ENCODE measurements at regions not wholly inside any gene's neighbourhood (a gene's known extent, or its start where the extent isn't known, plus 50 kb on each side); places are given as distances from the start of the nearest gene placed in this dataset.

DNA sequence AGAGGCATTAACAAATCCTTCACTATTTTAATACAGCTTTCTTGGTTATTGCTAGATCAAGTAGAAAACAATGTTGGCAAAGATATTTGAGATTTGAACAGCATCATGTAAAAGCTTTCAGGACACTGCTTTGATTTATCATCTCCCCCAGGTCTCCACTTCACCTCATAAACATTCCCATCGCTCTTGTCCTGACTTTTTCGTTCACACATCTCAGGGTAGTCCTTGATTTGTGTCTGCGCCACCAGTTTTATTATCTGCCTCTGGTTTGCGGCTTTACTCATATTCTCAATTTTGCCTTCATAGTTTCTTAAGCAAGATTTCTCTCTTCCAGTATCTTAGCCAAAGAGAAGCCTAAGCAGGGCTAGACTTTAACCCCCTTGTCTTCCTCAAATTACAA, 63.5 kb upstream of the ROR1 start:
- no peak for DNase-seq
- peaks cover 0 to 6% (median 0%) of the 10 kb centered on the region in 3 donors for H3K4me1 Mint-ChIP-seq
- no peaks in the 10 kb centered on the region for H3K36me3 Mint-ChIP-seq

DNA sequence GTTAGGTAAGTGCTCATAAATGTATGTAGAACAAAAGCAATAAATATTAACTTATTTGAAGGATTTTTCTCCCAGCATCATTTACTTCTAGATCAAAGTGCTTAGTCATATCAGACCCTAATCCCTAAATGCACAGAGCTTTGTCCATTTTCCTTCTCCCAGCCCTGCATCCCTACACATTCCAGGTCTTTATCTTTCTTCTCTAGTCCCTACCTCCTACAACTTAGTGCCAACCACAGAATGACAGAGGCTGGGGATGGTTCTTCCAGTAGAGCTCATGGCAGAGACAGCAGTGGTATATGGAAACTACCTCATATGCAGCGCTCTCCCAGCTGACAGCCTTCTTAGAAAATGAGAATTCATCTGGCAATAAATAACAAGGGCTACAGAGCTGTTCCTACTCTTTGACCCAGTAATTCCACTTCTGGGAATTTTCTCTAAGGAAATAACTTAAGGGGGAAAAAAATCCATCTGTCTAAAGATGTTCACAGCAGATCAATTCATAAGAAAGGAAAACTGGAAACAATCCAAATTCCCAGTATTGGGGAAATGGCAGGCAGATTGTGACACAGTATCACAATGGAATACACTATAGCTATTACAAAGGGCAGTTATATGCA, 62.9 kb upstream of the ROR1 start:
- Mint-ChIP-seq H3K27ac (no peak overlapping the region), H3K27me3 (peaks cover 14 to 20% (median 18%) of the 10 kb centered on the region in 3 donors), H3K4me1 (peaks cover 0 to 6% (median 0%) of the 10 kb centered on the region in 3 donors), H3K4me3 (no peak overlapping the region), H3K36me3 (no peaks in the 10 kb centered on the region), H3K9me3 (no peaks in the 10 kb centered on the region)
- ATAC-seq (ENCODE audit: low read depth in 2 of 2) (no peak), DNase-seq (no peak)

More for the DNA sequence above, 63.5 kb upstream of the ROR1 start:
- peaks cover 14 to 25% (median 20%) of the 10 kb centered on the region in 3 donors for H3K27me3 Mint-ChIP-seq
- no peak overlapping the region for H3K27ac Mint-ChIP-seq
- no peaks in the 10 kb centered on the region for H3K9me3 Mint-ChIP-seq
- H3K4me3 Mint-ChIP-seq: no peak overlapping the region
- no peak for ATAC-seq (ENCODE audit: low read depth in 2 of 2)

GRCh38 chr1:63713041-63713440, 60.8 kb upstream of the ROR1 start:
- Mint-ChIP-seq H3K4me3 (no peak overlapping the region), H3K27ac (no peak overlapping the region), H3K36me3 (no peaks in the 10 kb centered on the region), H3K27me3 (peaks cover 9 to 14% (median 14%) of the 10 kb centered on the region in 3 donors), H3K4me1 (peaks cover 0 to 6% (median 0%) of the 10 kb centered on the region in 3 donors), H3K9me3 (no peaks in the 10 kb centered on the region)
- DNase-seq (no peak), ATAC-seq (ENCODE audit: low read depth in 2 of 2) (no peak)

DNA sequence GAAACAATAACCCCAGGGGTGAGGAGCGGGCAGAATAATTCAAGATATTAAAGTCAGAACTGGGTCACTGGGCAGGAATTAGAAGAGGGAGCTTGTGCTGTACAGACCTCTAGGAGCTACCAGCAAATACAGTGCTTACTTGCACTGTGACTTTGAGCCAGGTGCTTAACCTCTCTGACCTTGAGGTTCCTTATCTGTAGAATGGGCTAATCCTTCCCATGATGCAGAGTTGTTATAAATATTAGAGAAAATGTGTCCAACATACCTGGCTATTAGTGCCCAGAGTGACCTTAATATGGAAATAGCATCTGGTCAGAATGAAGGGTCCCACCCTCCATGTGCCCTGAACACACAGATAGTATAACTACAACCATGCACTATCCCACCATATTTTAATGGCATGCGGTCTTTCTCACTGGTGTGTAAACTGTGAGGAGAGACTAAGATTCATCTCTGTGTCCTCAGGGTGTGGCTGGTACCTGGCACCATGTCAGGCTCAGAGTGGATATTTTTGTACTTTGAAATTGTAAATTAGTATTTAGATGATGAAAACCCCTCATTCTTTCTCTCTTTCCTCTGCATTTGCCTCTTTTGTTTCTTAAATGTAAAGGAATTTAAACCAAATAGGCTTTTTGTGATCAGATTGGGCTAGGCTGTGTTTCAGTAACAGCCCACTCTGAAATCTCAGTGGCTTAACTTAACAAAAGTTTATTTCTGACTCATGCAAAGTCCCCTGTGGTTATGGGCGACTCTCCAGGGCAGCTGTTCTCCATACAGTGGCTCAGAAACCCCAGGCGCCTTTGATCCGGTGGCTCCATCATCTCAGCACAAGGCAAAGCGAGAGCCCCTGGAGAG, 60.0 kb upstream of the ROR1 start:
- Mint-ChIP-seq H3K36me3 (no peaks in the 10 kb centered on the region), H3K4me3 (no peak overlapping the region), H3K4me1 (peaks cover 0 to 6% (median 0%) of the 10 kb centered on the region in 3 donors), H3K27me3 (peaks cover 5 to 14% (median 13%) of the 10 kb centered on the region in 3 donors), H3K27ac (peak overlapping the region in 1 of 6 donors; percentile 29), H3K9me3 (no peaks in the 10 kb centered on the region)
- ATAC-seq (ENCODE audit: low read depth in 2 of 2) (no peak), DNase-seq (no peak)

DNA sequence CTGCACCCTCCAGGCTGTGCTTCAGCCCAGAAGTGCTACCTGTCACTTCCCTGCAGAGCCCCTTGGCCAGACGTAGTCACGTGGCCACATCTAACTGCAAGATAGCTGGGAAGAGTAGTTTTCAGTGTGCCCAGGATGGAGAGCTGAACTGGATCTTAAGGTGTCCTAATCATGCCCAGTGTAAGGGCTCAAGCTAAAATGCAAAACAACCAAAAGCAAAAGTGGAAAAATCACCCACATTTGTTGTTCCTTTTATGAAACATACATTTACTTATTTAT, 59.4 kb upstream of the ROR1 start:
- Mint-ChIP-seq H3K4me3 (no peak overlapping the region), H3K9me3 (no peaks in the 10 kb centered on the region), H3K27ac (peak overlapping the region in 1 of 6 donors; percentile 29), H3K36me3 (no peaks in the 10 kb centered on the region), H3K4me1 (peaks cover 0 to 6% (median 0%) of the 10 kb centered on the region in 3 donors), H3K27me3 (peaks cover 0 to 14% (median 9%) of the 10 kb centered on the region in 3 donors)
- no peak for ATAC-seq (ENCODE audit: low read depth in 2 of 2)
- DNase-seq: no peak

GRCh38 chr1:63717511-63718065, 56.2 kb upstream of the ROR1 start:
- Mint-ChIP-seq H3K4me1 (peaks cover 0 to 6% (median 0%) of the 10 kb centered on the region in 3 donors), H3K9me3 (no peaks in the 10 kb centered on the region), H3K36me3 (no peaks in the 10 kb centered on the region), H3K4me3 (peak overlapping the region in 1 of 8 donors; percentile 13), H3K27me3 (peaks cover 0 to 11% (median 9%) of the 10 kb centered on the region in 3 donors), H3K27ac (no peak overlapping the region)
- no peak for ATAC-seq (ENCODE audit: low read depth in 2 of 2)
- no peak for DNase-seq

GRCh38 chr1:63718541-63718970, 55.3 kb upstream of the ROR1 start:
- no peak for ATAC-seq (ENCODE audit: low read depth in 2 of 2)
- Mint-ChIP-seq H3K27me3 (peaks cover 0 to 11% (median 9%) of the 10 kb centered on the region in 3 donors), H3K36me3 (no peaks in the 10 kb centered on the region), H3K4me3 (no peak overlapping the region), H3K27ac (no peak overlapping the region), H3K9me3 (no peaks in the 10 kb centered on the region), H3K4me1 (peaks cover 0 to 6% (median 0%) of the 10 kb centered on the region in 3 donors)
- no peak for DNase-seq

- peaks cover 0 to 2% (median 0%) of the 10 kb centered on the region in 7 donors for H3K9me3 Mint-ChIP-seq
- no peaks in the 10 kb centered on the region for H3K36me3 Mint-ChIP-seq
- ATAC-seq (ENCODE audit: low read depth in 2 of 2) (no peak), DNase-seq (no peak)
- peaks cover 0 to 4% (median under 1%) of the 10 kb centered on the region in 3 donors for H3K27me3 Mint-ChIP-seq
- H3K27ac Mint-ChIP-seq: no peak overlapping the region
- no peaks in the 10 kb centered on the region for H3K4me1 Mint-ChIP-seq
- H3K4me3 Mint-ChIP-seq: no peak overlapping the region
These were observed 52.2 kb upstream of the ROR1 start for GRCh38 chr1:63721531-63722189.

DNA sequence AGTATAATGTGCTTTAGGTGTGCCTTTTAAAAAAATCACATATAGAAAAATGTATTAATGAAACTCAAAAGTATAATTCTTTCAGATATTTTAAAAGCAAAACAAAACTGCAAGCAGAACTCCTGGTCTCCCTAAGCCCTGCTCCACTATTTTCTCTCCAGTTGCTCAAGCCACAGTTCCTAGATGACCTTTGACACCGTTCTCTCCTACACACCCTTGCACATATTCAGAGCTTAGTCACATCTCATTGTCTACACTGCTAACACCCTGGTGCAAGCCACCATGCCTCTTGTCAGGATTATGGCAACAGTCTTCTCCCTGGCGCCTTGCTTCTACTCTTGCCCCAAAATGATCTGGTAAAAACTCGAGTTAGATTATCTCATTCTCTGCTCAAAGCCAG, 50.2 kb upstream of the ROR1 start:
- peaks cover 0 to 4% (median 0%) of the 10 kb centered on the region in 7 donors for H3K9me3 Mint-ChIP-seq
- no peaks in the 10 kb centered on the region for H3K4me1 Mint-ChIP-seq
- ATAC-seq (ENCODE audit: low read depth in 2 of 2) (no peak), DNase-seq (no peak)
- no peaks in the 10 kb centered on the region for H3K36me3 Mint-ChIP-seq
- H3K27me3 Mint-ChIP-seq: no peaks in the 10 kb centered on the region
- H3K27ac Mint-ChIP-seq: no peak overlapping the region
- no peak overlapping the region for H3K4me3 Mint-ChIP-seq
